Esophagus squamous epithelium (tissue), 5 donors: ENCODE measurements at regions not wholly inside any gene's neighbourhood (a gene's known extent, or its start where the extent isn't known, plus 50 kb on each side); places are given as distances from the start of the nearest gene placed in this dataset.

Source experiments
- DNase-seq: peaks from one replicate; lab custom pipeline; 2025; lab: John Stamatoyannopoulos, UW
- H3K27ac ChIP-seq, 4 donors: fragments of 200-600 bp; sonication (generic); one replicate each; pipeline ENCODE4 v1.5.1; 2016 to 2019; ENCODE audit warnings: mild to moderate bottlenecking in 1 of 4
- H3K27me3 ChIP-seq, 4 donors: fragments of 200-600 bp; sonication (generic); 1 replicate in 3 of 4; 2 replicates in 1 of 4; pipeline versions ENCODE4 v1.5.1 to v1.6.0; 2017 to 2021; ENCODE audit warnings: antibody characterized with exemption in 1 of 4
- H3K36me3 ChIP-seq, 3 donors: fragments of 200-600 bp; sonication (generic); one replicate each; pipeline ENCODE4 v1.5.1; 2016 to 2019
- H3K4me1 ChIP-seq, 3 donors: fragments of 200-600 bp; sonication (generic); one replicate each; pipeline ENCODE4 v1.5.1; 2017 to 2019
- H3K4me3 ChIP-seq, 4 donors: fragments of 200-600 bp; sonication (generic); 1 replicate in 3 of 4; 2 replicates in 1 of 4; pipeline ENCODE4 v1.5.1; 2016 to 2019; ENCODE audit warnings: mild to moderate bottlenecking in 2 of 4, moderate library complexity in 1 of 4
- H3K9me3 ChIP-seq, 3 donors: fragments of 200-600 bp; sonication (generic); one replicate each; pipeline ENCODE4 v1.5.1; 2016 to 2019
- POLR2A ChIP-seq, 4 donors: fragments of 450-650 bp; IDR thresholded peaks; one replicate each; pipeline ENCODE4 v1.6.1; 2017; ENCODE audit warnings: antibody characterized with exemption in 4 of 4, mild to moderate bottlenecking in 4 of 4, moderate library complexity in 3 of 4
- WGBS, 2 donors: methylation state at CpG; one replicate each; pipeline ENCODE4 v1.1.5; 2018; 5-methylcytosine and 5-hydroxymethylcytosine counted together
- intact Hi-C: fragments of 100-400 bp; cut with DNase I; formaldehyde crosslinking; loops from one replicate; pipeline ENCODE4 v1.15.0; 2022
- TF ChIP-seq, protein P1 (sequence below), 6 experiments: fragments of 450-650 bp in 4 of 6; fragments of 200-600 bp in 2 of 6; sonication (generic) in 2 of 6; IDR thresholded peaks; one replicate each; pipeline ENCODE4 v1.5.1; 2016 to 2019; ENCODE audit warnings: antibody characterized with exemption in 6 of 6, mild to moderate bottlenecking in 4 of 6, moderate library complexity in 4 of 6
- donor health status: DM: yes; HTN: yes; CAD: no.

DNA sequence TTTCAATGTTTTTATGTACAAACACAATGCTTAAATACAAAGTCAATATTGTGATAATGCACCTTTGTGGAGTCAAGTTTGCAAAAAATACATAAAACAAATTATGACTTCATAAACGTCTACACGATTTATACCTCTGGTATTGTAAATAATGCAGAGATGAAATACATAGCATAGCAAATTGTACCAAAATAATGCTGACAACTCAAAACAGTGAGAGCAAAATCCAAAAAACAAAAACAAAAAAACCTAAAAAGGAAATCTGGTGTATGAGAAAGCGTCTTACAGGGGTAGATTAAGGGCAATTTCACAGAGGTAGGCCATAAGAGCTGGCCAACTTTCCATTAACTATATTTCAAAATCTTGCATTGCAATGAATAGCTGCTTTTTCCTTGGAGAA, 161.5 kb upstream of the LRRC7 start:
- Histone ChIP-seq H3K27ac (no peak overlapping the region), H3K4me3 (no peak overlapping the region), H3K27me3 (no peaks in the 10 kb centered on the region), H3K4me1 (no peaks in the 10 kb centered on the region), H3K9me3 (no peaks in the 10 kb centered on the region), H3K36me3 (no peaks in the 10 kb centered on the region)
- intact Hi-C loops: no loop called here
- DNase-seq: no peak
- WGBS, 2 donors: 85 to 94% methylated on average over 3 of the region's 3 CpGs
- TF ChIP-seq, protein P1, sequence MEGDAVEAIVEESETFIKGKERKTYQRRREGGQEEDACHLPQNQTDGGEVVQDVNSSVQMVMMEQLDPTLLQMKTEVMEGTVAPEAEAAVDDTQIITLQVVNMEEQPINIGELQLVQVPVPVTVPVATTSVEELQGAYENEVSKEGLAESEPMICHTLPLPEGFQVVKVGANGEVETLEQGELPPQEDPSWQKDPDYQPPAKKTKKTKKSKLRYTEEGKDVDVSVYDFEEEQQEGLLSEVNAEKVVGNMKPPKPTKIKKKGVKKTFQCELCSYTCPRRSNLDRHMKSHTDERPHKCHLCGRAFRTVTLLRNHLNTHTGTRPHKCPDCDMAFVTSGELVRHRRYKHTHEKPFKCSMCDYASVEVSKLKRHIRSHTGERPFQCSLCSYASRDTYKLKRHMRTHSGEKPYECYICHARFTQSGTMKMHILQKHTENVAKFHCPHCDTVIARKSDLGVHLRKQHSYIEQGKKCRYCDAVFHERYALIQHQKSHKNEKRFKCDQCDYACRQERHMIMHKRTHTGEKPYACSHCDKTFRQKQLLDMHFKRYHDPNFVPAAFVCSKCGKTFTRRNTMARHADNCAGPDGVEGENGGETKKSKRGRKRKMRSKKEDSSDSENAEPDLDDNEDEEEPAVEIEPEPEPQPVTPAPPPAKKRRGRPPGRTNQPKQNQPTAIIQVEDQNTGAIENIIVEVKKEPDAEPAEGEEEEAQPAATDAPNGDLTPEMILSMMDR (IDR thresholded peaks at IDR 0.05): no peak
- TF ChIP-seq POLR2A (IDR thresholded peaks at IDR 0.05): no peak

GRCh38 chr1:69409731-69410456, 157.8 kb upstream of the LRRC7 start:
- TF ChIP-seq, protein P1 (IDR thresholded peaks at IDR 0.05): no peak
- TF ChIP-seq POLR2A (IDR thresholded peaks at IDR 0.05): no peak
- Histone ChIP-seq H3K27ac (no peak overlapping the region), H3K4me1 (no peaks in the 10 kb centered on the region), H3K4me3 (no peak overlapping the region), H3K36me3 (no peaks in the 10 kb centered on the region), H3K27me3 (no peaks in the 10 kb centered on the region), H3K9me3 (no peaks in the 10 kb centered on the region)
- WGBS, 2 donors: 100% methylated on average over 1 of the region's 3 CpGs
- DNase-seq: no peak
- intact Hi-C loops: no loop called here

DNA sequence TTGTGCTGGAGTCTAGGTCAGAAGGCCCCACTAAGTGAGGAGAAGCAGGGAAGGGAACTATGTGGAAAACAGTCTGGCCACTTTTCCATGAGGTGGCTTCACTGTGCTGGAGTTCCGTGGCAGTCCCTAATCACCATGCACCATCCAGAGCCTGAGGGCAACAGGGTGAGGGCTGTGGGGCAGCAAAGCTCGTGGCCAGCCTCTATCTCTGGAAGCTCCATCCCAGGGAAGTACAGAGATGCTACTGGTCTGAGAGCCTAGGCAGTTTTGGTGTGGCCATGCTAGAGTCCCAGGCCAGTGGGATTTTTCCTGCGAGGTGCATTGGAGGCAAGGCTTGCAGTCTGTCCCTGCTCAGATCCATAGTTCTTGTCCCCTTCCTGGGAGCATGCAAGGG, 157.3 kb upstream of the LRRC7 start:
- Histone ChIP-seq H3K27me3 (no peaks in the 10 kb centered on the region), H3K36me3 (no peaks in the 10 kb centered on the region), H3K4me1 (no peaks in the 10 kb centered on the region), H3K9me3 (no peaks in the 10 kb centered on the region), H3K4me3 (no peak overlapping the region), H3K27ac (no peak overlapping the region)
- DNase-seq: no peak
- intact Hi-C loops: no loop called here
- TF ChIP-seq, protein P1 (IDR thresholded peaks at IDR 0.05): no peak
- no peak for TF ChIP-seq POLR2A (IDR thresholded peaks at IDR 0.05)
- WGBS, 2 donors: 100% methylated on average over 1 of the region's 3 CpGs; no CpG with 5 or more reads in 1 of the 2 donors

GRCh38 chr1:69410893-69411292, 156.8 kb upstream of the LRRC7 start:
- Histone ChIP-seq H3K4me1 (no peaks in the 10 kb centered on the region), H3K9me3 (no peaks in the 10 kb centered on the region), H3K4me3 (no peak overlapping the region), H3K27me3 (no peaks in the 10 kb centered on the region), H3K27ac (no peak overlapping the region), H3K36me3 (no peaks in the 10 kb centered on the region)
- intact Hi-C loops: no loop called here
- WGBS, 2 donors: 21 to 81% methylated on average over 1 to 2 of the region's 2 CpGs
- TF ChIP-seq, protein P1 (IDR thresholded peaks at IDR 0.05): no peak
- no peak for TF ChIP-seq POLR2A (IDR thresholded peaks at IDR 0.05)
- no peak for DNase-seq

GRCh38 chr1:69411617-69412016, 156.1 kb upstream of the LRRC7 start:
- Histone ChIP-seq H3K4me3 (no peak overlapping the region), H3K27ac (no peak overlapping the region), H3K4me1 (no peaks in the 10 kb centered on the region), H3K36me3 (no peaks in the 10 kb centered on the region), H3K9me3 (no peaks in the 10 kb centered on the region), H3K27me3 (no peaks in the 10 kb centered on the region)
- intact Hi-C loops: no loop called here
- DNase-seq: no peak
- no peak for TF ChIP-seq POLR2A (IDR thresholded peaks at IDR 0.05)
- TF ChIP-seq, protein P1 (IDR thresholded peaks at IDR 0.05): no peak
